ENCODE measurements at regions not wholly inside any gene's neighbourhood (a gene's known extent, or its start where the extent isn't known, plus 50 kb on each side); places are given as distances from the start of the nearest gene placed in this dataset.
"Not testable (repeated sequence)": the region's sequence is repeated elsewhere in the genome, so short reads cannot be mapped to it uniquely, and the experiment has no call there.

DNA sequence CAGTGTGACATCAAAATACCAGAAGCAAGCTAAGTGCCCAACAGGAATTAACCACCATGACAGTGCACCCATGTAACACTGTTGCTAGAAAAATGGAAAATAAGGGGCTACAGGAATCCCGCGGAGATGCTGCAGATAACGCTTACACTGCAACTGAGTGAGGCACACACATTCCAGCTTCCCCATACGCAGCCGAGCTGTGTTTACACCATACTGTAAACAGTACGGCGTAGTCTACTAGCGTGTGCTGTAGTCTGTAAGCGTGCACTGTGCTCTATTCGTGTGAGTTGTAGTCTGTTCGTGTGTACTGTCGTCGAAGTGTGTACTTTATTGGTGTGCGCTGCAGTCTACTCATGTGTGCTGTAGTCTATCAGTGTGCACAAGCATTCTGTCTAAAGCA is 5372.2 kb upstream of the TPTE start:
- TF ChIP-seq, protein P1, sequence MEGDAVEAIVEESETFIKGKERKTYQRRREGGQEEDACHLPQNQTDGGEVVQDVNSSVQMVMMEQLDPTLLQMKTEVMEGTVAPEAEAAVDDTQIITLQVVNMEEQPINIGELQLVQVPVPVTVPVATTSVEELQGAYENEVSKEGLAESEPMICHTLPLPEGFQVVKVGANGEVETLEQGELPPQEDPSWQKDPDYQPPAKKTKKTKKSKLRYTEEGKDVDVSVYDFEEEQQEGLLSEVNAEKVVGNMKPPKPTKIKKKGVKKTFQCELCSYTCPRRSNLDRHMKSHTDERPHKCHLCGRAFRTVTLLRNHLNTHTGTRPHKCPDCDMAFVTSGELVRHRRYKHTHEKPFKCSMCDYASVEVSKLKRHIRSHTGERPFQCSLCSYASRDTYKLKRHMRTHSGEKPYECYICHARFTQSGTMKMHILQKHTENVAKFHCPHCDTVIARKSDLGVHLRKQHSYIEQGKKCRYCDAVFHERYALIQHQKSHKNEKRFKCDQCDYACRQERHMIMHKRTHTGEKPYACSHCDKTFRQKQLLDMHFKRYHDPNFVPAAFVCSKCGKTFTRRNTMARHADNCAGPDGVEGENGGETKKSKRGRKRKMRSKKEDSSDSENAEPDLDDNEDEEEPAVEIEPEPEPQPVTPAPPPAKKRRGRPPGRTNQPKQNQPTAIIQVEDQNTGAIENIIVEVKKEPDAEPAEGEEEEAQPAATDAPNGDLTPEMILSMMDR (IDR thresholded peaks at IDR 0.05) = not testable (repeated sequence)
- TF ChIP-seq POLR2A, POLR2AphosphoS5 (IDR thresholded peaks at IDR 0.05): not testable (repeated sequence)

All from gastroesophageal sphincter (tissue), 3 donors.